ENCODE measurements at regions not wholly inside any gene's neighbourhood (a gene's known extent, or its start where the extent isn't known, plus 50 kb on each side); places are given as distances from the start of the nearest gene placed in this dataset.

- no peak for TF ChIP-seq CTCF (IDR thresholded peaks at IDR 0.05)
- H3K27me3 ChIP-seq: no peaks in the 10 kb centered on the region
- no peak for DNase-seq
- no peaks in the 10 kb centered on the region for H3K4me1 ChIP-seq
- H3K9ac ChIP-seq (ENCODE audit: low read depth in 2 of 2, low read length in 2 of 2): no peak overlapping the region
- H3K36me3 ChIP-seq: no peaks in the 10 kb centered on the region
- intact Hi-C loops (cut with DNase I): no loop called here
- no peak overlapping the region for H3K4me3 ChIP-seq
- H3K9me3 ChIP-seq: no peaks in the 10 kb centered on the region
- H3K27ac ChIP-seq: no peak overlapping the region
Measured at GRCh38 chr2:100627330-100628300, 64.8 kb downstream of the PDCL3 start.

GRCh38 chr2:100628506-100628905 is 65.7 kb downstream of the PDCL3 start:
- no peaks in the 10 kb centered on the region for H3K36me3 ChIP-seq
- DNase-seq: no peak
- H3K9ac ChIP-seq (ENCODE audit: low read depth in 2 of 2, low read length in 2 of 2): no peak overlapping the region
- no peaks in the 10 kb centered on the region for H3K4me1 ChIP-seq
- no peak overlapping the region for H3K27ac ChIP-seq
- H3K4me3 ChIP-seq: no peak overlapping the region
- intact Hi-C loops (cut with DNase I): no loop called here
- H3K9me3 ChIP-seq: no peaks in the 10 kb centered on the region
- no peaks in the 10 kb centered on the region for H3K27me3 ChIP-seq
- TF ChIP-seq CTCF (IDR thresholded peaks at IDR 0.05): no peak

- H3K27ac ChIP-seq: no peak overlapping the region
- no peak for DNase-seq
Measured at GRCh38 chr2:100629309-100629708, 66.5 kb downstream of the PDCL3 start.

GRCh38 chr2:100630473-100630977 is 67.7 kb downstream of the PDCL3 start:
- no peak for TF ChIP-seq CTCF (IDR thresholded peaks at IDR 0.05)

More at GRCh38 chr2:100629309-100629708, 66.5 kb downstream of the PDCL3 start:
- intact Hi-C loops (cut with DNase I): no loop called here
- no peaks in the 10 kb centered on the region for H3K4me1 ChIP-seq
- no peak overlapping the region for H3K4me3 ChIP-seq
- no peaks in the 10 kb centered on the region for H3K27me3 ChIP-seq
- H3K9ac ChIP-seq (ENCODE audit: low read depth in 2 of 2, low read length in 2 of 2): no peak overlapping the region
- no peaks in the 10 kb centered on the region for H3K9me3 ChIP-seq
- H3K36me3 ChIP-seq: no peaks in the 10 kb centered on the region
- no peak for TF ChIP-seq CTCF (IDR thresholded peaks at IDR 0.05)

GRCh38 chr2:100632037-100632436 is 69.2 kb downstream of the PDCL3 start:
- no peaks in the 10 kb centered on the region for H3K27me3 ChIP-seq
- TF ChIP-seq CTCF (IDR thresholded peaks at IDR 0.05): no peak
- H3K9me3 ChIP-seq: no peaks in the 10 kb centered on the region
- no peak for DNase-seq
- intact Hi-C loops (cut with DNase I): no loop called here
- no peaks in the 10 kb centered on the region for H3K4me1 ChIP-seq
- no peaks in the 10 kb centered on the region for H3K36me3 ChIP-seq
- H3K27ac ChIP-seq: no peak overlapping the region
- H3K4me3 ChIP-seq: no peak overlapping the region
- H3K9ac ChIP-seq (ENCODE audit: low read depth in 2 of 2, low read length in 2 of 2): no peak overlapping the region

More at GRCh38 chr2:100630473-100630977, 67.7 kb downstream of the PDCL3 start:
- Histone ChIP-seq H3K27me3 (no peaks in the 10 kb centered on the region), H3K9me3 (no peaks in the 10 kb centered on the region), H3K9ac (ENCODE audit: low read depth in 2 of 2, low read length in 2 of 2) (no peak overlapping the region), H3K4me1 (no peaks in the 10 kb centered on the region), H3K4me3 (no peak overlapping the region), H3K36me3 (no peaks in the 10 kb centered on the region), H3K27ac (no peak overlapping the region)
- DNase-seq: no peak
- intact Hi-C loops (cut with DNase I): no loop called here
